Left ventricle myocardium inferior (tissue), 1 donor: ENCODE measurements at regions not wholly inside any gene's neighbourhood (a gene's known extent, or its start where the extent isn't known, plus 50 kb on each side); places are given as distances from the start of the nearest gene placed in this dataset.

Experiments used
- DNase-seq: peaks from one replicate; pipeline ENCODE4 v3.0.0-alpha.2; 2020
- H3K27ac ChIP-seq: fragments of 200-600 bp; replicated peaks from 2 replicates; pipeline ENCODE4 v1.8.0; 2021
- H3K27me3 ChIP-seq: fragments of 200-600 bp; 2 replicates; pipeline ENCODE4 v1.8.0; 2021; ENCODE audit warnings: low read depth
- H3K36me3 ChIP-seq: fragments of 200-600 bp; 2 replicates; pipeline ENCODE4 v1.8.0; 2021
- H3K4me1 ChIP-seq: fragments of 200-600 bp; 2 replicates; pipeline ENCODE4 v1.8.0; 2021
- H3K4me3 ChIP-seq: fragments of 200-600 bp; 2 replicates; pipeline ENCODE4 v1.8.0; 2021; ENCODE audit warnings: mild to moderate bottlenecking, moderate library complexity
- H3K9me3 ChIP-seq: fragments of 200-600 bp; replicated peaks from 2 replicates; pipeline ENCODE4 v1.8.0; 2021
- intact Hi-C: fragments of 100-400 bp; cut with micrococcal nuclease; formaldehyde crosslinking; loops from one replicate; pipeline ENCODE4 v1.11.0; 2022
- TF ChIP-seq, protein P1 (sequence below): fragments of 200-600 bp; IDR thresholded peaks from 2 replicates; pipeline ENCODE4 v1.8.0; 2021; ENCODE audit warnings: antibody characterized with exemption, mild to moderate bottlenecking, borderline replicate concordance
- donor health status: DM: no; HTN: yes; CAD: no; lungs with severe emphysema.

GRCh38 chr11:82653752-82654151 is 79.9 kb downstream of the FAM181B start:
- Histone ChIP-seq H3K27me3 (no peaks in the 10 kb centered on the region), H3K4me1 (no peaks in the 10 kb centered on the region), H3K36me3 (no peaks in the 10 kb centered on the region), H3K9me3 (peaks cover 3% of the 10 kb centered on the region), H3K27ac (no peak overlapping the region), H3K4me3 (no peak overlapping the region)
- intact Hi-C loops = no loop called here
- TF ChIP-seq, protein P1, sequence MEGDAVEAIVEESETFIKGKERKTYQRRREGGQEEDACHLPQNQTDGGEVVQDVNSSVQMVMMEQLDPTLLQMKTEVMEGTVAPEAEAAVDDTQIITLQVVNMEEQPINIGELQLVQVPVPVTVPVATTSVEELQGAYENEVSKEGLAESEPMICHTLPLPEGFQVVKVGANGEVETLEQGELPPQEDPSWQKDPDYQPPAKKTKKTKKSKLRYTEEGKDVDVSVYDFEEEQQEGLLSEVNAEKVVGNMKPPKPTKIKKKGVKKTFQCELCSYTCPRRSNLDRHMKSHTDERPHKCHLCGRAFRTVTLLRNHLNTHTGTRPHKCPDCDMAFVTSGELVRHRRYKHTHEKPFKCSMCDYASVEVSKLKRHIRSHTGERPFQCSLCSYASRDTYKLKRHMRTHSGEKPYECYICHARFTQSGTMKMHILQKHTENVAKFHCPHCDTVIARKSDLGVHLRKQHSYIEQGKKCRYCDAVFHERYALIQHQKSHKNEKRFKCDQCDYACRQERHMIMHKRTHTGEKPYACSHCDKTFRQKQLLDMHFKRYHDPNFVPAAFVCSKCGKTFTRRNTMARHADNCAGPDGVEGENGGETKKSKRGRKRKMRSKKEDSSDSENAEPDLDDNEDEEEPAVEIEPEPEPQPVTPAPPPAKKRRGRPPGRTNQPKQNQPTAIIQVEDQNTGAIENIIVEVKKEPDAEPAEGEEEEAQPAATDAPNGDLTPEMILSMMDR = no peak
- no peak for DNase-seq

- intact Hi-C loops = no loop called here
Observed at GRCh38 chr11:82639251-82639650, 94.4 kb downstream of the FAM181B start.

GRCh38 chr11:82636615-82637014 is 97.0 kb downstream of the FAM181B start:
- intact Hi-C loops = no loop called here
- H3K4me1 ChIP-seq = no peaks in the 10 kb centered on the region
- H3K27ac ChIP-seq = no peak overlapping the region
- no peak for DNase-seq
- no peaks in the 10 kb centered on the region for H3K9me3 ChIP-seq
- TF ChIP-seq, protein P1 = no peak
- H3K36me3 ChIP-seq = no peaks in the 10 kb centered on the region
- H3K4me3 ChIP-seq = no peak overlapping the region
- peaks cover 41% of the 10 kb centered on the region for H3K27me3 ChIP-seq

More at GRCh38 chr11:82639251-82639650, 94.4 kb downstream of the FAM181B start:
- Histone ChIP-seq H3K4me1 (no peaks in the 10 kb centered on the region), H3K27me3 (peaks cover 44% of the 10 kb centered on the region), H3K36me3 (no peaks in the 10 kb centered on the region), H3K9me3 (no peaks in the 10 kb centered on the region), H3K27ac (no peak overlapping the region), H3K4me3 (no peak overlapping the region)
- TF ChIP-seq, protein P1 = no peak
- no peak for DNase-seq

DNA sequence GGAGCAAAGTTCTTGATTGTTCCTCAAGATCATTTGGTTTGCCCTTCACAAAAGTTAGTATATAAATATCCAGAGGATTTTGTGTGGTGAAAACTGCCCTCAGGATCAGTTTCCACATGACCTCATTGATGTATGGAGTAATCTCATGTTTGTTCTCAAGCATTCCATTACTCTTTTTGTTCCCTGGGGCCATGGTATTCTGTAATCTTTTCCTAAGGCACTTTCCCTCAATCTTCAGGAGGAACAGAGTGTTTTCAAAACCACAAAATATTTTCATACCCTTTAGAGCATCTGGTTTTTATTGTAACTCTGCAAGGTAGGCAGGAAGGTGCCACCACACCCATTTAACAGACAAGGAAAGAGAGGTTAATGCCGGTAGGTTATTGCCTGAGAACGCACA is 99.6 kb downstream of the FAM181B start:
- Histone ChIP-seq H3K27ac (no peak overlapping the region), H3K4me1 (no peaks in the 10 kb centered on the region), H3K9me3 (peaks cover 4% of the 10 kb centered on the region), H3K36me3 (no peaks in the 10 kb centered on the region), H3K27me3 (peaks cover 25% of the 10 kb centered on the region), H3K4me3 (no peak overlapping the region)
- no peak for DNase-seq
- intact Hi-C loops = no loop called here
- TF ChIP-seq, protein P1 = no peak

DNA sequence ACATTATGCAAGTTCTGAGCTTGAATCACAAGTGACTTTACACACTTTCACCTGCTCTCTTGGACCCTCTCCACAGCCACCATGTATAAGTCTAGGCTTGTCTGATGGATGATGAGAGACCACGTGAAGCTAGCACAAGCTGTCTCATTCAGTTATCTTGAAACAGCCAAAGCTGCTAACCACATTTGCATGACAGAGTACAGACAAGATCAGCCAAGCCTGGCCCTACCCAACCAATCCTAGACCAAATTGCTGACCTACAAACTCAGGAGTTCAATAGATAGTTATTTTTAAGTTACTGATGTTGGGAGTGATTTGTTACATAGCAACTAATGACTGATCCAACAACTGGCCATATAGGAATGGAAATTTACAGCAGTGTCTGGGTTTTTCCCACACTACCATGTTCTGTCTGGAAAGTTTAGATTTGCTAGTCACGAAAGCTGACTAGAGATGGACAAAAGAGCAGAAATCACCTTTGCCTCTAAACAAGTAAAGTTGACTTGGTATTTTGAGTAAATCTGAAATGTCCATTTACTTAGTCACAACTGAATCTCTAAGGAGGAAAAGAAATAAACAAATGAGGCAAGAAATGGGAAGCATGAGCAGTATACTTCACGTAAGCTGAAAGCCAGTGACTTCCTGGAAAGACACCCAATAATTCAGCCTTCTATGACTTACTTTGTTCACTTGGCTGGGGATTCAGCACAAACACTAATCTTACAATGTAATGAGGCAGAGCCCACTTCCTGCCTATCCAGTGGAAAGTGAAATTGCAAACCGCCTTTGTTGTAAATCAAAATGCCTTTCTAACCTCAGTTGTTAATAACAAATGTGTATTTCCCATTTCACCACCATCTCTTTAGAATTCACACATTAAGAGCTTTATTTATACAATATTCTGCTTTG is 101.7 kb downstream of the FAM181B start:
- intact Hi-C loops = no loop called here
- Histone ChIP-seq H3K9me3 (peaks cover 21% of the 10 kb centered on the region), H3K4me3 (no peak overlapping the region), H3K4me1 (no peaks in the 10 kb centered on the region), H3K36me3 (no peaks in the 10 kb centered on the region), H3K27me3 (peaks cover 12% of the 10 kb centered on the region), H3K27ac (no peak overlapping the region)
- TF ChIP-seq, protein P1 = no peak
- no peak for DNase-seq
